HG03139 (cell line): ENCODE measurements at regions not wholly inside any gene's neighbourhood (a gene's known extent, or its start where the extent isn't known, plus 50 kb on each side); places are given as distances from the start of the nearest gene placed in this dataset.
"Not testable (repeated sequence)": the region's sequence is repeated elsewhere in the genome, so short reads cannot be mapped to it uniquely, and the experiment has no call there.

ENCODE experiments used
- ATAC-seq: cut with Tn5 transposase; IDR thresholded peaks from one replicate; pipeline ENCODE4 v1.9.1; 2021; ENCODE audit not compliant: unreplicated experiment

DNA sequence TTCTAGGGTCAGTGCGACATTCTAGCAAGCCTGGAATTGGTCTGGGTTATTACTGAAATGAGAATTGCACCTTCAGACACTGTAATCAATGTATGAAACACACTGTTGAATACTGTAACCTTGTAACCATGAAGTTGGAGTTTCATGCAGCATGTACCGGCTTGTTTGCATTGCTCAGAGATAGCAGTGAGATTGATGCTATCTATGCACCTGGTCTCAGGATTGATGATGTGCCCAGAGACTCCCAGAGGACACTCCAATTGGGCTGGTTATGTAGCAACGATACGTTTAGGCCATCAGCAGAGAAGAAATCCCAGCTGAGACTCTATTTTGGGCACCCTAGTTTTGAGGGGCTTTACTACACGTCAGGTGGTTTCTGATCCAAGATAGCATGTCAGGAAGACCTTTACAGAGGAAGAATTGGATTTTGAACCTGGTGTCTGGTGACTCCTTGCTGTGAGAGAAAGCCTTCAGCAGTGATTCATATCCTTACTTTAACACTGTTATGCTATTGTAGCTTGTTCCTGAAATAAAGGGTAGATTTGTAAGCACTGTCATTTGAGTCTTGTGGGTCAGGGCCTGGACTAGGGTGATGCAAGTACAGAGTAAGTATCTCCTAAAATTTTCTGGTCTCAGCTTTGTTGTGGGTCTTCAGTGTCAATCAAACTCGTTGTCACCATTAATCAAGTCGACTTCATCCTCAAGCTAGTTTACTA is 305.1 kb upstream of the GULP1 start:
- ATAC-seq, result no peak

- no peak for ATAC-seq
Observed at GRCh38 chr2:187988348-187988747, 303.3 kb upstream of the GULP1 start.

DNA sequence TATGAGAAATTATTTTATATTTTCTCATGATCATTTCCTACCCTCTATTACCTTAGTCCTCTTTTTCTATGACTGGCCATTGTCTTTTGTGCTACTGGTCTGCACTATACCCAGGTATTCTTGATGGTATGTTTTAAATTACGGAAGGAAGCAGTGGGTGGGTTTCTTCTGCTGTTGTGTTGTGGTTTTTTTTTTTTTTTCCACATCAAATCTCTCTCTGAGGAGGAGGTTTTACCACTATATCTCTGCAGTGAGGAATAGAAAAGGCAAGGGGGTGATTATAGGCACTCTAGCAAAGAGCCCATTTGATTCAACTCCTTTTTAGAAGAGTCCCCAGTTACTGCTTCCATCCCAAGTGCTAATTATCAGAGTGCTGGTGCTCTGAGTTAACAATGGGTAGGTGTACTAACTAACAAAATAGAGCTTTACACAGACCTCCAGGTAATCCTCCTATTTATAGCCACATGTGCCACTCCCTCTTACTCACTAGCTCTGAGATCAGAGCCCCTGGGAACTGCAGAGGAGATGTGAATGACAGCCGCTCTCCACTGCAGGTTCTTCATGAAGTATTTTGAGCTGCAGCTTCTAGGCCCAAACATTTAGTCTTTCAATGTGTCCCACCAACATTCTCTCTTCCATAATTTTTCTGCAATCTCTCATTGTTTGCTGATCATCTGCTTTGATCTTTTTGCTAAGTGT is 301.6 kb upstream of the GULP1 start:
- no peak for ATAC-seq

DNA sequence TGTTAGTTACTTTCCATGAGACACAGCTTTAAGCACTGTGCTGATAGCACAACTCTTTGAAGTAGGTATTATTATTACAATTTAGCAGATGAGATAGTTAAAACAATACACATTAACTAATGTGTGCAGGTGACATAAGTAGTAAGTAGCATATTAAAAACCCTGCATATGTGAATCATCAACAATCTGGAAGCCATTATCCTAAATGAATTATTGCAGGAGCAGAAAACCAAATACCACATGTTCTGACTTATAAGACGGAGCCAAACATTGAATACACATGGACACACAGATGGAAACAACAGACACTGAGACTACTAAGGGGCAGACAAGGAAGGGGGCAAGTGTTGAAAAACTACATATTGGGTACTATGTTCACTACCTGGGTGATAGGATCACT is 300.3 kb upstream of the GULP1 start:
- ATAC-seq, result no peak

GRCh38 chr2:187994464-187995331 is 297.0 kb upstream of the GULP1 start:
- ATAC-seq, result no peak

GRCh38 chr2:187995556-187995955 is 296.1 kb upstream of the GULP1 start:
- ATAC-seq, result no peak

- ATAC-seq, result no peak
Observed at GRCh38 chr2:187996630-187997029, 295.0 kb upstream of the GULP1 start.

DNA sequence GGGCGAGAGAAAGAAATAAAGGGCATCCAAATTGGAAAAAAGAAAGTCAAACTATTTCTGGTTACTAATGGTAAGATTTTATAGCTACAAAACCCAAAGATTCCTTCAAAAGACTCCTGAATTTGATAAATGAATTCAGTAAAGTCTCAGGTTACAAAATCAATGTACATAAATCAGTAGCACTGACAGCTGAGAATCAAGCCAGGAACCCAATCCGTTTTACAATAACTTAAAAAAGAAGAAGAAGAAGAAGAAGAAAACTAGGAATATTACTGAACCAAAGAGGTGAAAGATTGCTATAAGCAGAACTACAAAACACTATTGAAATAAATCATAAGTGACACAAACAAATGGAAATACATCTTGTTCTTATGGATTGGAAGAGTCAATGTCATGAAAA is 291.5 kb upstream of the GULP1 start:
- ATAC-seq, result no peak

GRCh38 chr2:188003800-188004199 is 287.9 kb upstream of the GULP1 start:
- ATAC-seq, result no peak

GRCh38 chr2:188013767-188014166 is 277.9 kb upstream of the GULP1 start:
- ATAC-seq, result no peak

DNA sequence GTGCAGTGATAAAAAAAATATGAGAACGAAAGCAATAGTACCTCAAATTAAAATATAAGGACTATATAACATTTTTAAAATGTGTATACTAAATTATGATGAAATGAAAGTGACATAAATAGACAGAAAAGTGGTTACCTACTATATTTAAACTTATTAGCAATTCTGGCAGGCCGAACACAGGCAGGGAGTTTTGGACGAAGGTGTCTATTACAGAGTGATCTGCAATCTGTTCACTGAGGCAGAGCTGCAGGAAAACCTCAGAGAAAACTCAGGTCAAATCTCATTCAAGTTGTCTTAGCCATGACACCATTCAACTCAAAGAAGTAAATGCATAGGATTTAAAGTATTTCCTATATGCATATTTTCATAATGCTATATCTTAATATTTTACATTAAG is 274.8 kb upstream of the GULP1 start:
- no peak for ATAC-seq

DNA sequence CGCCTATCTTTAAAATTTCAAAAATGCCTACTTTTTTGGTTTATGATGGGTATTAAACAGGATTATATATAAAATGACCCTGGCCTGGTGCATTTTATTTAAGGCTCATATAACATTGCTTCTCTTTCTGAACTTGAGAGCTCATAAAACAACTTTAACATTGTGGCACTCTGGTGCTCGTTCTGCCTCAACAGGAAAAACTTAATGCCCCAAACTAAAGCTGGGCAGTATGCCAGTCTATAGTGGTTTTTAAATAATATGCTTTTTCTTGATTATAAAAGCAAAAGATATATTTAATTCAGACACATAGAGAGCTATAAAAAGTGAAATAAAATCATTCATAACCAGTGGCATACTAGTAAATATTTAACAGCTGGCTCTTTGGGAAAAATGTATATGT is 269.3 kb upstream of the GULP1 start:
- ATAC-seq, result no peak

DNA sequence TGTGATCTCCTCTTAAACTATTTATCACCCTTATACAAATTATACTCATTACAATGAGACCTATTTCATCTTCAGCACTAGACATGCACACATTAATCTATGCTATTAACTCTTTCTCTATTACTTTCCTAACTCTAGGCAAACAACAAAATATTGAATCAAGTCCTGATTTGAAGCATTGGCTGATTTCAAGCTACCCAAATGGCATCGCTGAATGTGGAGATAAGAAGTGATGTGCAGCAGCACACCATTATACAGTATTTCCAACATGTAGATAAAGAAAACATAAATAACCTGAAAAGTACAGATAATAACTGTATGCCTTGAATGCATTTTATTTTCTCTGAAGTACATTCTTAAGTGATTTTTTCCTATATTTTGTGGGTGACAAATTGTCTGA is 268.6 kb upstream of the GULP1 start:
- ATAC-seq, result no peak

- no peak for ATAC-seq
Observed at GRCh38 chr2:188024811-188025210, 266.9 kb upstream of the GULP1 start.

DNA sequence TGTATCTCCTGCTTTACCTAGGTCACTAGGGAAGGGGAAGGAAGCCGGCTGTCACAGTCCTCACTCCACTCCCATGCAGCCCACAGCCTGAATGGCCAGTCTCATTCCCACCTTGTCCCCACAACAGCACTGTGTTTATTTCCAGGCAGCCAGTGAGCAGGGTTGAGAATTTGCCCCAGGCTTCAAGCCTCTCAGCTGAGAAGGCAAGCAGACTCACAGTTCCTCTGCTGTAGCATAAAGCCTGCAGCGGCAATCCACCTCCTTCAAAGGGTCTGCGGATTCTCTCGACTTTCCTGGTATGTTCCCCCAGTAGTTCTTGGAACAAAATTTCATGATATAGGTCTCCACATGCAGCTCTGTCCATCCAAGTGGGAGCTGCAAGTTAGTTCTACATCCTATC is 262.9 kb upstream of the GULP1 start:
- no peak for ATAC-seq

DNA sequence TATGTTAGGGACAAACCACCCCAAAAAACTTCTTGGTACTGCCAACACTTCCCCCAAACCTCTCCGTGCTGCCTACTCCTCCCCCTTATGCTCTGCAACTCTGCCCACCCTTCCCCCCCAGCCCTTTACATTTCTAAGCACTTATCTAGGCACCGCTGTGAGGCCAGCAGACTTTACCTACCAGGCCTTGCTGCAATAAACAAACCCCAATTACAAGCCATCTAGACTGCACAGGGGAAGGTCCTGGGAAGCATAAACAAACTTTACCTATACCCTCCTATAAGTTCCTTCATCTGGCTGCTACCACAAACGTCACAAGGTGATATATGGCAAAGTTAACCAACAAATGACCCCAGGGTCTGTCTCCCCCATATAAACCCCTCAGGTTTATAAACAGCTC is 259.4 kb upstream of the GULP1 start:
- ATAC-seq, result no peak

DNA sequence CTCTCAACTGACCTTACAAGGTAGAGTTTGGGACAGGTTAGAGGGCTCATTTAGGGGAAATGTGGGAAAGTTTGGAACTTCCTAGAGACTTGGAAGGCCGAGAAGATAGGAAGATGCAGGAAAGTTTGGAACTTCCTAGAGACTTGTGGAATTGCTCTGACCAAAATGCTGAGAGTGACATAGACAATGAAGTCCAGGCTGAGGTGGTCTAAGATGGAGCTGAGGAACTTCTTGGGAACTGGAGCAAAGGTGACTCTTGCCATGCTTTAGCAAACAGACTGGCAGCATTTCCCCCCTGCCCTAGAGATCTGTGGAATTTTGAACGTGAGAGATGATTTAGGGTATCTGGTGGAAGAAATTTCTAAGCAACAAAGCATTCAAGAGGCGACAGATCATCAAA is 258.9 kb upstream of the GULP1 start:
- ATAC-seq, result no peak

DNA sequence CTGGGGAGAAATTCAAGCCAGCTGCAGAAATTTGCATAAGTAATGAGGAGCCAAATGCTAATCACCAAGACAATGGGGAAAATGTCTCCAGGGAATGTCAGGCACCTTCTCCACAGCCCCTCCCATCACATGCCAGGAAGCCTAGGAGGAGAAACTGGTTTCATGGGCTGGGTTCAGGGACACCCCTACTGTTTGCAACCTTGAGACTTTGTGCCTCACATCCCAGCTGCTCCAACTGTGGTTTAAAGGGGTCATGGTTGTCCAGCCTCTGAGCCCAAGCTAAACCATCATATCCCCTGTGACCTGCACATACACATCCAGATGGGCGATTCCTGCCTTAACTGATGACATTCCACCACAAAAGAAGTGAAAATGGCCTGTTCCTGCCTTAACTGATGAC is 258.4 kb upstream of the GULP1 start:
- not testable (repeated sequence) for ATAC-seq

DNA sequence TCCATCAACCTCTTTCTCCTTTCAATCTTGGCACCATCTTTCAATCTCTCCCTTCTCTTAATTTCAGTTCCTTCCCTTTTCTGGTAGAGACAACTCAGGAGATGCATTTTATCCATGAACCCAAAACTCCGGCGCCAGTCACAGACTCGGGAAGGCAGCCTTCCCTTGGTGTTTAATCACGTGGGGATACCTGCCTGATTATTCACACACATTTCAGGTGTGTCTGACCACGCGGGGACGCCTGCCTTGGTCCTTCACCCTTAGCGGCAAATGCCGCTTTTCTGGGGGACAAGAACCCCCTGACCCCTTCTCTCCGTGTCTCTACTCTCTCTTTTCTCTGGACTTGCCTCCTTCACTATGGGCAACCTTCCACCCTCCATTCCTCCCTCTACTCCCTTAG is 257.6 kb upstream of the GULP1 start:
- not testable (repeated sequence) for ATAC-seq

- ATAC-seq, result not testable (repeated sequence)
Observed at GRCh38 chr2:188035377-188035776, 256.3 kb upstream of the GULP1 start.

GRCh38 chr2:188036786-188037185 is 254.9 kb upstream of the GULP1 start:
- not testable (repeated sequence) for ATAC-seq

DNA sequence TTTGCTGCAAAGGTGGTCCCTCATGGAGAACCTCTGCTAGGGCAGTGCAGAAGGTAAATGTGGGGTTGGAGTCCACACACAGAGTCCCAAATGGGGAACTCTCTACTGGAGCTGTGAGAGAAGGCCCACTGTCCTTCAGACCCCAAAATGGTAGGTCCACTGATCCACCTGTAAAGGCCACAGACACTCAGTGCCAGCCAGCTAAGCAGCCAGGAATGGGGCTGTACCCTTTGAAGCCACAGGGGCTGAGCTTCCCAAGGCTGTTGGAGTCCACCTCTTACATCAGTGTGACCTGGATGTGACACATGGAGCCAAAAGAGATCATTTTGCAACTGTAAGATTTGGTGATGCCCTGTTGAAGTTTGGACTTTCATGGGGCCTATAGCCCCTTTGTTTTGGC is 252.4 kb upstream of the GULP1 start:
- no peak for ATAC-seq
